Lower leg skin (tissue), 4 donors: ENCODE measurements at regions not wholly inside any gene's neighbourhood (a gene's known extent, or its start where the extent isn't known, plus 50 kb on each side); places are given as distances from the start of the nearest gene placed in this dataset.

Source experiments
- DNase-seq, 2 donors: peaks; one replicate each; pipeline ENCODE4 v3.0.0-alpha.2; 2019; ENCODE audit warnings: low spot score in 2 of 2
- H3K4me3 ChIP-seq: fragments of 200-600 bp; sonication (generic); 2 replicates; pipeline ENCODE4 v1.5.1; 2017; ENCODE audit warnings: mild to moderate bottlenecking, low read depth; ENCODE audit not compliant: poor library complexity, severe bottlenecking
- CTCF ChIP-seq, 3 donors: fragments of 450-650 bp; IDR thresholded peaks; one replicate each; pipeline ENCODE4 v1.5.1; 2016; ENCODE audit warnings: antibody characterized with exemption in 3 of 3, mild to moderate bottlenecking in 3 of 3, moderate library complexity in 2 of 3
- POLR2A ChIP-seq, 2 donors: fragments of 450-650 bp; IDR thresholded peaks; one replicate each; pipeline ENCODE4 v1.6.1; 2016 to 2017; ENCODE audit warnings: antibody characterized with exemption in 2 of 2, mild to moderate bottlenecking in 1 of 2, moderate library complexity in 1 of 2
- WGBS, 2 donors: methylation state at CpG; one replicate each; pipeline ENCODE4 v1.1.5; 2018; 5-methylcytosine and 5-hydroxymethylcytosine counted together
- intact Hi-C: fragments of 100-400 bp; cut with DNase I; formaldehyde crosslinking; loops from one replicate; pipeline ENCODE4 v1.15.0; 2023; ENCODE audit warnings: low total_unique reads

DNA sequence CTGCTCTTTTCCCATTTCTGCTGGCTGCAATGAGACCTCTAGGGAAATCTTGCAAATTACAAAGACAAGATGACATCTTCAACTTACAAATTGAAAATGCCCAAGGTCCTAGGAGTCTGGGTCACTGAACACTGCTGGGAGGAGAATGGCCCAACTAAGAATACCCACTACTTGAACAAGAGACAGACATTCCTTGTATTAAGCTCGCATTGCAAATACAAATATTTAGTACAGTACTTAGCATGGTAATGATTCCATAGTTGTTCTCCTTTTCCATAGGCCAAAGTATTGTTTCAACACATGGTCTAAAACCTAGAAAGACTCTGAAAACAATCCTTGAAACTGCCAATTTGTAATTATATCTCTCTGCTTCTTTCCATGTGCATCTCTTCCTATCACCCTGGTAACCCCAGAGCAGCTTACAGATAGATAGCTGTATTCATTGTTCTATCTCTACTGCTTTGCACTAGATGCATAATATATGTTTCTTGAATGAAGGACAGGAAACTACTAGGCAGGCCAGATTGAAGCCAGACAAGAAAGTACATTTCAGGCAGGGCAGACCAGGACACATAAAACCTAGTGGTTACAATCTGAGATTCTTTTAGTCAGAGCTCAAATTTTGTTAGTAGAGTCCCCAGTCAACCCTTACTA is 1545.7 kb upstream of the TENM4 start:
- no peak for DNase-seq
- intact Hi-C loops: no loop called here
- 81 to 91% methylated on average over 1 of the region's 1 CpG for WGBS, 2 donors
- no peak for TF ChIP-seq CTCF (IDR thresholded peaks at IDR 0.05)
- no peak for TF ChIP-seq POLR2A (IDR thresholded peaks at IDR 0.05)
- no peak overlapping the region for H3K4me3 ChIP-seq

DNA sequence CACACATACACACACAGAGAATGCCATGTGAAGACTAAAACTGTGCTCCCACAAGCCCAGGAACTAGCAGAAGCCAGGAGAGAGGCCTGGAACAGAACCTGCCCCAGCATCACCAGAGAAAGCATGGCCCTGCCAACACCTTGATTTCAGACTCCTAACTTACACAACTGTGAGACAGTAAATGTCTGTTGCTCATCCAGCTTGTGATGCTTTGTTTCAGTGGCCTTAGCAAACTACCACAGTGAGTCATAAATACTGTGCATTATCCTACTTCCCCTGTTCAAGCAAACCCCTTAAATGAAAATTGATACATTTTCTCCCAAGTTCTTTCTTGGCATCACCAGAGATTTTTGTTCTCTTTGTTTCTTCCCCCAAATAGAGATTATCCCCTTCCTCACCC is 1539.4 kb upstream of the TENM4 start:
- TF ChIP-seq CTCF (IDR thresholded peaks at IDR 0.05) (no peak), POLR2A (IDR thresholded peaks at IDR 0.05) (no peak)
- intact Hi-C loops: no loop called here
- DNase-seq: no peak
- no peak overlapping the region for H3K4me3 ChIP-seq

GRCh38 chr11:80973786-80974185 is 1533.0 kb upstream of the TENM4 start:
- no peak for DNase-seq
- TF ChIP-seq CTCF (IDR thresholded peaks at IDR 0.05) (no peak), POLR2A (IDR thresholded peaks at IDR 0.05) (no peak)
- H3K4me3 ChIP-seq: no peak overlapping the region
- 88 to 89% methylated on average over 2 of the region's 2 CpGs for WGBS, 2 donors
- intact Hi-C loops: no loop called here

DNA sequence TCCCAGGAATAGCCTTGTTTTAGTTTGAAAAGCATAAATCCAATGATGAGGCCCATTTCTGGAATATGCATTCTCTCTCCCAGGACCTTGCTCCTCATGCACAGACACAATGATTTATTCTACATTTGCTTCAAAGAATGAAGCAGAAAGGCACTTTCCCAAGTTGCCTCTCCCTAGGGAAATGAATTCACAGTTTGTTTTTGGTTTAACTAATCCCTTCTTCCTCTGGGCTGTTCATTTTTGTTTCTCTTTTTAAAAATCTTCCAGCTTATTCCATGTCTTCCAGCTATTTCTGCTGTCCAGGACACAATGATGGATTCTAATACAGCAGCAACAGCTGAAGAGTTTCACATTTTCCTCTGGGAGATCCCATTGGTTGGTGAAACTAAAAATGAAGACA is 1529.2 kb upstream of the TENM4 start:
- TF ChIP-seq CTCF (IDR thresholded peaks at IDR 0.05) (no peak), POLR2A (IDR thresholded peaks at IDR 0.05) (no peak)

GRCh38 chr11:80967649-80968048 is 1526.8 kb upstream of the TENM4 start:
- intact Hi-C loops: no loop called here
- no peak overlapping the region for H3K4me3 ChIP-seq
- no peak for TF ChIP-seq CTCF (IDR thresholded peaks at IDR 0.05)
- TF ChIP-seq POLR2A (IDR thresholded peaks at IDR 0.05): no peak
- 82 to 89% methylated on average over 5 of the region's 5 CpGs for WGBS, 2 donors
- DNase-seq: no peak

More for the DNA sequence above, 1529.2 kb upstream of the TENM4 start:
- intact Hi-C loops: no loop called here
- H3K4me3 ChIP-seq: no peak overlapping the region
- no peak for DNase-seq

GRCh38 chr11:80960381-80961029 is 1519.7 kb upstream of the TENM4 start:
- TF ChIP-seq CTCF (IDR thresholded peaks at IDR 0.05) (no peak), POLR2A (IDR thresholded peaks at IDR 0.05) (no peak)
- no peak overlapping the region for H3K4me3 ChIP-seq
- no peak for DNase-seq
- intact Hi-C loops: no loop called here
- 67 to 78% methylated on average over 2 of the region's 2 CpGs for WGBS, 2 donors
